Gastroesophageal sphincter (tissue), 3 donors: ENCODE measurements at regions not wholly inside any gene's neighbourhood (a gene's known extent, or its start where the extent isn't known, plus 50 kb on each side); places are given as distances from the start of the nearest gene placed in this dataset.

ENCODE experiments used
- POLR2A ChIP-seq, 2 donors: fragments of 450-650 bp; IDR thresholded peaks; one replicate each; pipeline ENCODE4 v1.6.1; 2017; ENCODE audit warnings: antibody characterized with exemption in 2 of 2, mild to moderate bottlenecking in 2 of 2, moderate library complexity in 1 of 2
- POLR2AphosphoS5 ChIP-seq: sonication (generic); formaldehyde crosslinking; IDR thresholded peaks from one replicate; pipeline ENCODE4 v1.6.1; 2017; ENCODE audit warnings: antibody characterized with exemption
- TF ChIP-seq, protein P1 (sequence below), 4 experiments: fragments of 200-600 bp in 2 of 4; fragments of 450-650 bp in 2 of 4; sonication (generic) in 1 of 4; IDR thresholded peaks; one replicate each; pipeline ENCODE4 v1.5.1; 2017 to 2019; ENCODE audit warnings: antibody characterized with exemption in 4 of 4, mild to moderate bottlenecking in 2 of 4, moderate library complexity in 2 of 4

DNA sequence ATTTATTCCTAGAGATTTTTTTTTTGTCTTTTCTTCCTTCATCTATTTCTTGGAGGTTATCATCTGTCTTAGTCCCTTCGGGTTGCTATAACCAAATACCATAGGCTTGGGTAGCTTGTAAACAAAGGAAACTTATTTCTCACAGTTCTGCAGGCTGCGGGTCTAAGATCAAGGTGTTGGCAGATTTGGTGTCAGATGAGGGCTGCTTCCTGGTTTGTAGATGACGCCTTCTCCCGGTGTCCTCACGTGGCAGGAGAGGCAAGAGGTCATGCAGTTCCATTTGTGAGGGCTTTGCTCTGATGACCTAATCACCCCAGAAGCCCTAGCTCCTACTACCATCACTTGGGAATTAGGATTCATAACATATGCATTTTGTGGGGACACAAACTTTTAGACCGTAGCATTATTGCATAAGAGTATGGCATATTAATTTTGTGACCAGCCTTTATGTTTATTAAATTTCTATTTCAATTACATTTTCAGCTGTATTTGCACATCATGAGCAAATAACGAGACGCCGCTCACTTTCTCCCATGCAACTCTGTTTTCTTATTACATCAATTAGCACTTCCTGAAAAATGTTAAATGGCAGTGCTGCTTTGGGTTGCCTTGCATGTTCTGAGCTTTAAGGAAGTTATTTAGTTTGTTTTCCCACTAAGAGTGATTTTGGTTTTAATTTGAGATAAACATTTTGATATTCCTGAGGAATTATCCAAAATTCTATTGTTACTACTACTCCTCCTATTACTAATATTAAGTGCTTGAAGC lies 246.4 kb upstream of the HDAC4 start:
- TF ChIP-seq, protein P1, sequence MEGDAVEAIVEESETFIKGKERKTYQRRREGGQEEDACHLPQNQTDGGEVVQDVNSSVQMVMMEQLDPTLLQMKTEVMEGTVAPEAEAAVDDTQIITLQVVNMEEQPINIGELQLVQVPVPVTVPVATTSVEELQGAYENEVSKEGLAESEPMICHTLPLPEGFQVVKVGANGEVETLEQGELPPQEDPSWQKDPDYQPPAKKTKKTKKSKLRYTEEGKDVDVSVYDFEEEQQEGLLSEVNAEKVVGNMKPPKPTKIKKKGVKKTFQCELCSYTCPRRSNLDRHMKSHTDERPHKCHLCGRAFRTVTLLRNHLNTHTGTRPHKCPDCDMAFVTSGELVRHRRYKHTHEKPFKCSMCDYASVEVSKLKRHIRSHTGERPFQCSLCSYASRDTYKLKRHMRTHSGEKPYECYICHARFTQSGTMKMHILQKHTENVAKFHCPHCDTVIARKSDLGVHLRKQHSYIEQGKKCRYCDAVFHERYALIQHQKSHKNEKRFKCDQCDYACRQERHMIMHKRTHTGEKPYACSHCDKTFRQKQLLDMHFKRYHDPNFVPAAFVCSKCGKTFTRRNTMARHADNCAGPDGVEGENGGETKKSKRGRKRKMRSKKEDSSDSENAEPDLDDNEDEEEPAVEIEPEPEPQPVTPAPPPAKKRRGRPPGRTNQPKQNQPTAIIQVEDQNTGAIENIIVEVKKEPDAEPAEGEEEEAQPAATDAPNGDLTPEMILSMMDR (IDR thresholded peaks at IDR 0.05), result no peak
- TF ChIP-seq POLR2A (IDR thresholded peaks at IDR 0.05) (no peak), POLR2AphosphoS5 (no peak)
